Cardiac septum (tissue), 1 donor: ENCODE measurements at regions not wholly inside any gene's neighbourhood (a gene's known extent, or its start where the extent isn't known, plus 50 kb on each side); places are given as distances from the start of the nearest gene placed in this dataset.

Experiments used
- DNase-seq: peaks from one replicate; pipeline ENCODE4 v3.0.0-alpha.2; 2020; ENCODE audit warnings: low spot score
- intact Hi-C: fragments of 100-400 bp; cut with DNase I; formaldehyde crosslinking; loops from one replicate; pipeline ENCODE4 v1.14.0; 2022
- donor health status: DM: no; HTN: no; CAD: no.

GRCh38 chr12:111227476-111228420 lies 141.1 kb downstream of the PHETA1 start:
- no peak for DNase-seq
- intact Hi-C loops: no loop called here

- intact Hi-C loops: no loop called here
- DNase-seq: no peak
Measured at GRCh38 chr12:111226680-111227079, 142.2 kb downstream of the PHETA1 start.

- intact Hi-C loops: no loop called here
- no peak for DNase-seq
Measured at GRCh38 chr12:111225307-111225706, 143.6 kb downstream of the PHETA1 start.

GRCh38 chr12:111224186-111225066 lies 144.5 kb downstream of the PHETA1 start:
- intact Hi-C loops: no loop called here

GRCh38 chr12:111222523-111222922 lies 146.4 kb downstream of the PHETA1 start:
- intact Hi-C loops: no loop called here
- no peak for DNase-seq

More at GRCh38 chr12:111224186-111225066, 144.5 kb downstream of the PHETA1 start:
- DNase-seq: no peak

GRCh38 chr12:111222027-111222414 lies 146.9 kb downstream of the PHETA1 start:
- intact Hi-C loops: no loop called here
- no peak for DNase-seq

GRCh38 chr12:111221062-111222026 lies 147.6 kb downstream of the PHETA1 start:
- no peak for DNase-seq
- intact Hi-C loops: no loop called here

GRCh38 chr12:111220363-111220762 lies 148.5 kb downstream of the PHETA1 start:
- no peak for DNase-seq
- intact Hi-C loops: no loop called here

GRCh38 chr12:111219440-111219839 lies 149.5 kb downstream of the PHETA1 start:
- intact Hi-C loops: no loop called here

GRCh38 chr12:111218499-111218898 lies 150.4 kb downstream of the PHETA1 start:
- intact Hi-C loops: no loop called here
- DNase-seq: no peak

More at GRCh38 chr12:111219440-111219839, 149.5 kb downstream of the PHETA1 start:
- no peak for DNase-seq

GRCh38 chr12:111216387-111217159 lies 152.3 kb downstream of the PHETA1 start:
- DNase-seq: no peak
- intact Hi-C loops: no loop called here

- no peak for DNase-seq
- intact Hi-C loops: no loop called here
Measured at GRCh38 chr12:111215881-111216280, 153.0 kb downstream of the PHETA1 start.

GRCh38 chr12:111214401-111214800 lies 154.5 kb downstream of the PHETA1 start:
- DNase-seq: no peak
- intact Hi-C loops: no loop called here

GRCh38 chr12:111213561-111213960 lies 155.3 kb downstream of the PHETA1 start:
- intact Hi-C loops: no loop called here
- no peak for DNase-seq

- no peak for DNase-seq
- intact Hi-C loops: no loop called here
Measured at GRCh38 chr12:111212814-111213456, 156.0 kb downstream of the PHETA1 start.

GRCh38 chr12:111211910-111212757 lies 156.8 kb downstream of the PHETA1 start:
- no peak for DNase-seq
- intact Hi-C loops: no loop called here

- intact Hi-C loops: no loop called here
- no peak for DNase-seq
Measured at GRCh38 chr12:111209811-111210210, 159.1 kb downstream of the PHETA1 start.
